ENCODE measurements at regions not wholly inside any gene's neighbourhood (a gene's known extent, or its start where the extent isn't known, plus 50 kb on each side); places are given as distances from the start of the nearest gene placed in this dataset.

- DNase-seq, result no peak
- Mint-ChIP-seq H3K9me3 (ENCODE audit: unreplicated experiment) (no peaks in the 10 kb centered on the region), H3K27me3 (ENCODE audit: insufficient read depth, unreplicated experiment) (no peaks in the 10 kb centered on the region), H3K36me3 (ENCODE audit: insufficient read depth, unreplicated experiment) (no peaks in the 10 kb centered on the region), H3K27ac (ENCODE audit: unreplicated experiment) (no peak overlapping the region), H3K4me3 (ENCODE audit: unreplicated experiment) (no peak overlapping the region), H3K4me1 (ENCODE audit: low read depth, unreplicated experiment) (no peaks in the 10 kb centered on the region)
- intact Hi-C loops (cut with micrococcal nuclease; ENCODE audit: unreplicated experiment), result no loop called here
- ChIA-PET CTCF (no interaction called here), POLR2A (interaction anchor here (0.5 kb wide), 1 partner anchor 1863 kb away, joined by 4 read pairs; no protein-coding TSS in a partner anchor)
- H3K36me3 ChIP-seq (ENCODE audit: control insufficient read depth, insufficient read depth, low read length), result no peaks in the 10 kb centered on the region
- TF ChIP-seq, protein P1, sequence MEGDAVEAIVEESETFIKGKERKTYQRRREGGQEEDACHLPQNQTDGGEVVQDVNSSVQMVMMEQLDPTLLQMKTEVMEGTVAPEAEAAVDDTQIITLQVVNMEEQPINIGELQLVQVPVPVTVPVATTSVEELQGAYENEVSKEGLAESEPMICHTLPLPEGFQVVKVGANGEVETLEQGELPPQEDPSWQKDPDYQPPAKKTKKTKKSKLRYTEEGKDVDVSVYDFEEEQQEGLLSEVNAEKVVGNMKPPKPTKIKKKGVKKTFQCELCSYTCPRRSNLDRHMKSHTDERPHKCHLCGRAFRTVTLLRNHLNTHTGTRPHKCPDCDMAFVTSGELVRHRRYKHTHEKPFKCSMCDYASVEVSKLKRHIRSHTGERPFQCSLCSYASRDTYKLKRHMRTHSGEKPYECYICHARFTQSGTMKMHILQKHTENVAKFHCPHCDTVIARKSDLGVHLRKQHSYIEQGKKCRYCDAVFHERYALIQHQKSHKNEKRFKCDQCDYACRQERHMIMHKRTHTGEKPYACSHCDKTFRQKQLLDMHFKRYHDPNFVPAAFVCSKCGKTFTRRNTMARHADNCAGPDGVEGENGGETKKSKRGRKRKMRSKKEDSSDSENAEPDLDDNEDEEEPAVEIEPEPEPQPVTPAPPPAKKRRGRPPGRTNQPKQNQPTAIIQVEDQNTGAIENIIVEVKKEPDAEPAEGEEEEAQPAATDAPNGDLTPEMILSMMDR (IDR thresholded peaks at IDR 0.05; ENCODE audit: insufficient read depth in 1 of 2, low read depth in 1 of 2, low read length in 1 of 2, severe bottlenecking in 1 of 2, unreplicated experiment in 1 of 2), result no peak
- H3K9me3 ChIP-seq, result no peaks in the 10 kb centered on the region
- no peak overlapping the region for H3K4me3 ChIP-seq (ENCODE audit: low read depth, low read length)
- no peaks in the 10 kb centered on the region for H3K4me1 ChIP-seq
- no peaks in the 10 kb centered on the region for H3K27me3 ChIP-seq (replicated peaks; ENCODE audit: control insufficient read depth, insufficient read depth, low read length)
- BruUV-seq (replicated peaks), result no TSS peak
These were observed 287.5 kb upstream of the FKBP1C start for GRCh38 chr6:62923728-62924127.

DNA sequence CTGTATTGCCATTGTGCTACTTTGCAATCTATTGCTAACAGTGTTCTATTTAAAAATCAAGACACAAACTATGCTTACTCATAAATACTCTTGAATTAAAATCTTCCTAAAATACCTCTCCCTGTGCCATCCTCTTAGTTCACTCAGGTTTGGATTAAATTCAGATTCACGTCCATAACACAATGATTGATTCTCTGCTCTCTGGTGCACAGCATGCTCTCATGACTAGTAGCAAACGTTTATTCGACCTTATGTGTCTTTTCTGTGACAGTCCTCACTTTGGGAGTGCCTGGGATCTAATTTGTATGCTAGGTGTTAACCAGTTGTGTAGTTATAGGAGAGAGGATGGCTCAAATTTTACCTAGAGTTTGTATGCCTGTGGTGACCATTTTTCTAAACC lies 270.4 kb upstream of the FKBP1C start:
- H3K36me3 ChIP-seq (ENCODE audit: control insufficient read depth, insufficient read depth, low read length), result no peaks in the 10 kb centered on the region
- H3K27me3 Mint-ChIP-seq (ENCODE audit: insufficient read depth, unreplicated experiment), result peaks cover 4% of the 10 kb centered on the region
- POLR2A ChIA-PET, result no interaction called here
- BruUV-seq (replicated peaks), result no TSS peak
- H3K27ac Mint-ChIP-seq (ENCODE audit: unreplicated experiment), result no peak overlapping the region
- no peaks in the 10 kb centered on the region for H3K4me1 Mint-ChIP-seq (ENCODE audit: low read depth, unreplicated experiment)
- H3K4me3 ChIP-seq (ENCODE audit: low read depth, low read length), result no peak overlapping the region
- no peak for DNase-seq
- CTCF ChIA-PET, result no interaction called here
- H3K9me3 Mint-ChIP-seq (ENCODE audit: unreplicated experiment), result no peaks in the 10 kb centered on the region
- H3K9me3 ChIP-seq, result no peaks in the 10 kb centered on the region
- TF ChIP-seq, protein P1 (IDR thresholded peaks at IDR 0.05; ENCODE audit: insufficient read depth in 1 of 2, low read depth in 1 of 2, low read length in 1 of 2, severe bottlenecking in 1 of 2, unreplicated experiment in 1 of 2), result no peak
- H3K36me3 Mint-ChIP-seq (ENCODE audit: insufficient read depth, unreplicated experiment), result no peaks in the 10 kb centered on the region
- no peak overlapping the region for H3K4me3 Mint-ChIP-seq (ENCODE audit: unreplicated experiment)
- H3K27me3 ChIP-seq (replicated peaks; ENCODE audit: control insufficient read depth, insufficient read depth, low read length), result no peaks in the 10 kb centered on the region
- intact Hi-C loops (cut with micrococcal nuclease; ENCODE audit: unreplicated experiment), result no loop called here
- H3K4me1 ChIP-seq, result no peaks in the 10 kb centered on the region

DNA sequence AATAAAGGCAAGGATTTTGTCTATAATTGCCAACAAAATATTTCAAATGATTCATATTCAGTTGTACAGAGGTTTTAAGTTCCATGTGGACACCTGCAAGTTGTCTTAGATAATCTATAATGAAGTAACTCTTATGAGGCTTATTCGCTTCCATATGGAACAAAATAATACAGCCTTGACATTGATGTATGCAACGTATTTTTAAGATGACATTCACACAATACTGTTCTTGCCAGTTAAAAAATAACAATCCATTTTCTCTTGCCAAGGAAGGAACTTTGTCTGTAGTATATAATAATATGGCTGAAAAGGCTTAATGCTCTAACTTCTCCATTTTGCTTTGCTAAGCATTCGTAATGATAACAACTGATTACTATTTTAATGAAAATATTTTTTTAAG lies 269.3 kb upstream of the FKBP1C start:
- H3K4me3 Mint-ChIP-seq (ENCODE audit: unreplicated experiment), result no peak overlapping the region
- intact Hi-C loops (cut with micrococcal nuclease; ENCODE audit: unreplicated experiment), result no loop called here
- BruUV-seq (replicated peaks), result no TSS peak
- no peaks in the 10 kb centered on the region for H3K36me3 ChIP-seq (ENCODE audit: control insufficient read depth, insufficient read depth, low read length)
- no peaks in the 10 kb centered on the region for H3K36me3 Mint-ChIP-seq (ENCODE audit: insufficient read depth, unreplicated experiment)
- peaks cover 4% of the 10 kb centered on the region for H3K27me3 Mint-ChIP-seq (ENCODE audit: insufficient read depth, unreplicated experiment)
- H3K9me3 Mint-ChIP-seq (ENCODE audit: unreplicated experiment), result no peaks in the 10 kb centered on the region
- TF ChIP-seq, protein P1 (IDR thresholded peaks at IDR 0.05; ENCODE audit: insufficient read depth in 1 of 2, low read depth in 1 of 2, low read length in 1 of 2, severe bottlenecking in 1 of 2, unreplicated experiment in 1 of 2), result no peak
- H3K4me1 Mint-ChIP-seq (ENCODE audit: low read depth, unreplicated experiment), result no peaks in the 10 kb centered on the region
- DNase-seq, result no peak
- ChIA-PET POLR2A (no interaction called here), CTCF (no interaction called here)
- no peak overlapping the region for H3K27ac Mint-ChIP-seq (ENCODE audit: unreplicated experiment)
- no peaks in the 10 kb centered on the region for H3K9me3 ChIP-seq
- no peak overlapping the region for H3K4me3 ChIP-seq (ENCODE audit: low read depth, low read length)
- no peaks in the 10 kb centered on the region for H3K4me1 ChIP-seq
- H3K27me3 ChIP-seq (replicated peaks; ENCODE audit: control insufficient read depth, insufficient read depth, low read length), result no peaks in the 10 kb centered on the region
